Spleen (tissue), 3 donors: ENCODE measurements at regions not wholly inside any gene's neighbourhood (a gene's known extent, or its start where the extent isn't known, plus 50 kb on each side); places are given as distances from the start of the nearest gene placed in this dataset.

Source experiments
- POLR2A ChIP-seq, 3 donors: fragments of 450-650 bp; IDR thresholded peaks; one replicate each; pipeline ENCODE4 v1.5.1; 2017; ENCODE audit warnings: antibody characterized with exemption in 3 of 3, mild to moderate bottlenecking in 1 of 3
- POLR2AphosphoS5 ChIP-seq, 3 donors: sonication (generic); formaldehyde crosslinking; IDR thresholded peaks; one replicate each; pipeline ENCODE4 v1.5.1; 2017; ENCODE audit warnings: antibody characterized with exemption in 3 of 3

- TF ChIP-seq POLR2A (IDR thresholded peaks at IDR 0.05) (no peak), POLR2AphosphoS5 (IDR thresholded peaks at IDR 0.05) (no peak)
Observed at GRCh38 chr10:23742807-23743206, 303.9 kb downstream of the OTUD1 start.
